ENCODE measurements at regions not wholly inside any gene's neighbourhood (a gene's known extent, or its start where the extent isn't known, plus 50 kb on each side); places are given as distances from the start of the nearest gene placed in this dataset.
"Not testable (repeated sequence)": the region's sequence is repeated elsewhere in the genome, so short reads cannot be mapped to it uniquely, and the experiment has no call there.

DNA sequence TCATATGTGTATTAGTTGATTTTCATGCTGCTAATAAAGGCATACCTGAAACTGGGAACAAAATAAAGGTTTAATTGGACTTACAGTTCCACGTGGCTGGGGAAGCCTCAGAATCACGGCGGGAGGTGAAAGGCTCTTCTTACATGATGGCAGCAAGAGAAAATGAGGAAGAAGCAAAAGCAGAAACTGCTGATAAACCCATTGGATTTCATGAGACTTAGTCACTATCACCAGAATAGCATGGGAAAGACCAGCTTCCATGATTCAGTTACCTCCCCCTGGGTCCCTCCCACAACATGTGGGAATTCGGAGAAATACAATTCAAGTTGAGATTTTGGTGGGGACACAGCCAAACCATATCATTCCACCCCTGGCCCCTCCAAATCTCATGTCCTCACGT, 633.4 kb downstream of the MID1IP1 start:
- TF ChIP-seq, protein P1, sequence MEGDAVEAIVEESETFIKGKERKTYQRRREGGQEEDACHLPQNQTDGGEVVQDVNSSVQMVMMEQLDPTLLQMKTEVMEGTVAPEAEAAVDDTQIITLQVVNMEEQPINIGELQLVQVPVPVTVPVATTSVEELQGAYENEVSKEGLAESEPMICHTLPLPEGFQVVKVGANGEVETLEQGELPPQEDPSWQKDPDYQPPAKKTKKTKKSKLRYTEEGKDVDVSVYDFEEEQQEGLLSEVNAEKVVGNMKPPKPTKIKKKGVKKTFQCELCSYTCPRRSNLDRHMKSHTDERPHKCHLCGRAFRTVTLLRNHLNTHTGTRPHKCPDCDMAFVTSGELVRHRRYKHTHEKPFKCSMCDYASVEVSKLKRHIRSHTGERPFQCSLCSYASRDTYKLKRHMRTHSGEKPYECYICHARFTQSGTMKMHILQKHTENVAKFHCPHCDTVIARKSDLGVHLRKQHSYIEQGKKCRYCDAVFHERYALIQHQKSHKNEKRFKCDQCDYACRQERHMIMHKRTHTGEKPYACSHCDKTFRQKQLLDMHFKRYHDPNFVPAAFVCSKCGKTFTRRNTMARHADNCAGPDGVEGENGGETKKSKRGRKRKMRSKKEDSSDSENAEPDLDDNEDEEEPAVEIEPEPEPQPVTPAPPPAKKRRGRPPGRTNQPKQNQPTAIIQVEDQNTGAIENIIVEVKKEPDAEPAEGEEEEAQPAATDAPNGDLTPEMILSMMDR (conservative IDR thresholded peaks at IDR 0.05; ENCODE audit: low read depth, low read length), result not testable (repeated sequence)
- not testable (repeated sequence) for TF ChIP-seq POLR2A (IDR thresholded peaks at IDR 0.05; ENCODE audit: low read depth, low read length); MAZ (IDR thresholded peaks at IDR 0.05; ENCODE audit: borderline replicate concordance, low read depth, low read length); SMC3 (IDR thresholded peaks at IDR 0.05; ENCODE audit: low read depth, low read length); RCOR1 (IDR thresholded peaks at IDR 0.05; ENCODE audit: insufficient replicate concordance, low read length); CEBPB (IDR thresholded peaks at IDR 0.05; ENCODE audit: low read depth, low read length); NFE2L2 (IDR thresholded peaks at IDR 0.05; ENCODE audit: low read depth, low read length); MXI1 (IDR thresholded peaks at IDR 0.05; ENCODE audit: borderline replicate concordance, low read depth, low read length); RAD21 (IDR thresholded peaks at IDR 0.05; ENCODE audit: low read length)
- TF ChIP-seq, protein P2, sequence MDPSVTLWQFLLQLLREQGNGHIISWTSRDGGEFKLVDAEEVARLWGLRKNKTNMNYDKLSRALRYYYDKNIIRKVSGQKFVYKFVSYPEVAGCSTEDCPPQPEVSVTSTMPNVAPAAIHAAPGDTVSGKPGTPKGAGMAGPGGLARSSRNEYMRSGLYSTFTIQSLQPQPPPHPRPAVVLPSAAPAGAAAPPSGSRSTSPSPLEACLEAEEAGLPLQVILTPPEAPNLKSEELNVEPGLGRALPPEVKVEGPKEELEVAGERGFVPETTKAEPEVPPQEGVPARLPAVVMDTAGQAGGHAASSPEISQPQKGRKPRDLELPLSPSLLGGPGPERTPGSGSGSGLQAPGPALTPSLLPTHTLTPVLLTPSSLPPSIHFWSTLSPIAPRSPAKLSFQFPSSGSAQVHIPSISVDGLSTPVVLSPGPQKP (IDR thresholded peaks at IDR 0.05; ENCODE audit: borderline replicate concordance, low read depth, low read length), result not testable (repeated sequence)
- TF ChIP-seq, protein P3, sequence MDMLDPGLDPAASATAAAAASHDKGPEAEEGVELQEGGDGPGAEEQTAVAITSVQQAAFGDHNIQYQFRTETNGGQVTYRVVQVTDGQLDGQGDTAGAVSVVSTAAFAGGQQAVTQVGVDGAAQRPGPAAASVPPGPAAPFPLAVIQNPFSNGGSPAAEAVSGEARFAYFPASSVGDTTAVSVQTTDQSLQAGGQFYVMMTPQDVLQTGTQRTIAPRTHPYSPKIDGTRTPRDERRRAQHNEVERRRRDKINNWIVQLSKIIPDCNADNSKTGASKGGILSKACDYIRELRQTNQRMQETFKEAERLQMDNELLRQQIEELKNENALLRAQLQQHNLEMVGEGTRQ (IDR thresholded peaks at IDR 0.05; ENCODE audit: low read depth, low read length), result not testable (repeated sequence)

All from IMR-90 (cell line).